SK-N-MC (cell line): ENCODE measurements at regions not wholly inside any gene's neighbourhood (a gene's known extent, or its start where the extent isn't known, plus 50 kb on each side); places are given as distances from the start of the nearest gene placed in this dataset.

ENCODE experiments used
- DNase-seq: peaks from one replicate; pipeline ENCODE4 v3.0.0-alpha.2; 2011; ENCODE audit warnings: low read depth, low spot score
- H3K27ac ChIP-seq: fragments of 200-600 bp; sonication (generic); 2 replicates; pipeline ENCODE4 v1.5.1; 2016; ENCODE audit warnings: mixed run types
- H3K36me3 ChIP-seq: fragments of 200-600 bp; sonication (generic); 2 replicates; pipeline ENCODE4 v1.6.1; 2017; ENCODE audit warnings: antibody characterized with exemption, low read length, mixed read lengths; ENCODE audit not compliant: insufficient read depth
- H3K4me3 ChIP-seq: fragments of 200-600 bp; sonication (generic); 2 replicates; pipeline ENCODE4 v1.5.1; 2016
- H3K9ac ChIP-seq: fragments of 200-600 bp; sonication (generic); 2 replicates; pipeline ENCODE4 v1.8.0; 2017; ENCODE audit warnings: mixed run types, mixed read lengths; ENCODE audit not compliant: insufficient read length
- H3K9me3 ChIP-seq: fragments of 200-600 bp; sonication (generic); 2 replicates; pipeline ENCODE4 v1.6.1; 2017; ENCODE audit warnings: low read depth, mild to moderate bottlenecking, antibody characterized with exemption, low read length, moderate library complexity, mixed read lengths
- EZH2 ChIP-seq: fragments of 200-600 bp; sonication (generic); IDR thresholded peaks from one replicate; pipeline ENCODE4 v1.6.1; 2017; ENCODE audit warnings: antibody characterized with exemption
- FOXP2 ChIP-seq: optimal IDR thresholded peaks from 2 replicates; pipeline ENCODE3; 2011; ENCODE audit warnings: mild to moderate bottlenecking, moderate library complexity; ENCODE audit not compliant: insufficient read depth; ENCODE audit errors: extremely low read length, control extremely low read depth
- POLR2AphosphoS5 ChIP-seq: IDR thresholded peaks from 2 replicates; pipeline ENCODE4 v1.6.1; 2012; ENCODE audit warnings: mild to moderate bottlenecking, low read depth, low read length, borderline replicate concordance

GRCh38 chr9:587527-587926 lies 254.0 kb upstream of the DMRT1 start:
- H3K36me3 ChIP-seq, result no peaks in the 10 kb centered on the region
- no peak overlapping the region for H3K9ac ChIP-seq
- no peak for DNase-seq
- H3K4me3 ChIP-seq, result peak overlapping the region; percentile 26
- TF ChIP-seq POLR2AphosphoS5 (no peak), FOXP2 (no peak), EZH2 (no peak)
- H3K9me3 ChIP-seq, result no peaks in the 10 kb centered on the region
- peak overlapping the region; percentile 96 for H3K27ac ChIP-seq

GRCh38 chr9:588981-589380 lies 252.5 kb upstream of the DMRT1 start:
- H3K4me3 ChIP-seq, result peak overlapping the region; percentile 70
- no peak for DNase-seq
- H3K27ac ChIP-seq, result peak overlapping the region; percentile 96
- no peak overlapping the region for H3K9ac ChIP-seq
- no peaks in the 10 kb centered on the region for H3K36me3 ChIP-seq
- H3K9me3 ChIP-seq, result no peaks in the 10 kb centered on the region
- no peak for TF ChIP-seq FOXP2
- TF ChIP-seq POLR2AphosphoS5, result no peak
- no peak for TF ChIP-seq EZH2

- peak; percentile 73 for DNase-seq
- peak; percentile 4 for TF ChIP-seq FOXP2
- no peak for TF ChIP-seq POLR2AphosphoS5
- peak overlapping the region; percentile 70 for H3K4me3 ChIP-seq
- H3K36me3 ChIP-seq, result no peaks in the 10 kb centered on the region
- H3K9me3 ChIP-seq, result no peaks in the 10 kb centered on the region
- peak overlapping the region; percentile 96 for H3K27ac ChIP-seq
- peak overlapping the region; percentile 71 for H3K9ac ChIP-seq
Measured at GRCh38 chr9:589723-590122, 251.8 kb upstream of the DMRT1 start.

GRCh38 chr9:591292-591691 lies 250.2 kb upstream of the DMRT1 start:
- DNase-seq, result no peak
- Histone ChIP-seq H3K9ac (no peak overlapping the region), H3K4me3 (no peak overlapping the region), H3K36me3 (no peaks in the 10 kb centered on the region), H3K27ac (peak overlapping the region; percentile 60; the same call in 1 of the 2 replicates), H3K9me3 (no peaks in the 10 kb centered on the region)
- TF ChIP-seq EZH2 (no peak), FOXP2 (no peak)

- DNase-seq, result no peak
Measured at GRCh38 chr9:592225-592624, 249.3 kb upstream of the DMRT1 start.

GRCh38 chr9:592733-593132 lies 248.8 kb upstream of the DMRT1 start:
- Histone ChIP-seq H3K9me3 (no peaks in the 10 kb centered on the region), H3K9ac (no peak overlapping the region), H3K27ac (no peak overlapping the region), H3K4me3 (no peak overlapping the region), H3K36me3 (no peaks in the 10 kb centered on the region)
- no peak for DNase-seq
- no peak for TF ChIP-seq EZH2

More at GRCh38 chr9:592225-592624, 249.3 kb upstream of the DMRT1 start:
- Histone ChIP-seq H3K4me3 (no peak overlapping the region), H3K9me3 (no peaks in the 10 kb centered on the region), H3K27ac (no peak overlapping the region), H3K9ac (no peak overlapping the region), H3K36me3 (no peaks in the 10 kb centered on the region)
- TF ChIP-seq FOXP2 (no peak), POLR2AphosphoS5 (no peak), EZH2 (no peak)

GRCh38 chr9:593809-594208 lies 247.7 kb upstream of the DMRT1 start:
- TF ChIP-seq EZH2 (no peak), POLR2AphosphoS5 (no peak), FOXP2 (no peak)
- H3K27ac ChIP-seq, result no peak overlapping the region
- no peak for DNase-seq

GRCh38 chr9:596703-597102 lies 244.8 kb upstream of the DMRT1 start:
- TF ChIP-seq POLR2AphosphoS5 (no peak), EZH2 (no peak)
- Histone ChIP-seq H3K9ac (no peak overlapping the region), H3K36me3 (no peaks in the 10 kb centered on the region), H3K9me3 (no peaks in the 10 kb centered on the region), H3K27ac (no peak overlapping the region), H3K4me3 (no peak overlapping the region)
- DNase-seq, result no peak

More at GRCh38 chr9:593809-594208, 247.7 kb upstream of the DMRT1 start:
- Histone ChIP-seq H3K36me3 (no peaks in the 10 kb centered on the region), H3K9me3 (no peaks in the 10 kb centered on the region), H3K4me3 (no peak overlapping the region), H3K9ac (no peak overlapping the region)

- no peak for TF ChIP-seq EZH2
- no peak for TF ChIP-seq FOXP2
- no peak for TF ChIP-seq POLR2AphosphoS5
- no peak overlapping the region for H3K27ac ChIP-seq
- H3K9me3 ChIP-seq, result no peaks in the 10 kb centered on the region
- H3K36me3 ChIP-seq, result no peaks in the 10 kb centered on the region
- no peak for DNase-seq
- H3K4me3 ChIP-seq, result no peak overlapping the region
- no peak overlapping the region for H3K9ac ChIP-seq
Measured at GRCh38 chr9:600006-600405, 241.5 kb upstream of the DMRT1 start.

- TF ChIP-seq FOXP2 (no peak), EZH2 (no peak), POLR2AphosphoS5 (no peak)
- H3K4me3 ChIP-seq, result no peak overlapping the region
- no peaks in the 10 kb centered on the region for H3K9me3 ChIP-seq
- no peak for DNase-seq
- no peak overlapping the region for H3K27ac ChIP-seq
- H3K9ac ChIP-seq, result no peak overlapping the region
- no peaks in the 10 kb centered on the region for H3K36me3 ChIP-seq
Measured at GRCh38 chr9:602716-603115, 238.8 kb upstream of the DMRT1 start.
